IMR-90 (cell line): ENCODE measurements at regions not wholly inside any gene's neighbourhood (a gene's known extent, or its start where the extent isn't known, plus 50 kb on each side); places are given as distances from the start of the nearest gene placed in this dataset.

ENCODE experiments used
- BHLHE40 ChIP-seq: fragments of 150-350 bp; IDR thresholded peaks from 2 replicates; pipeline ENCODE4 v1.6.1; 2016; ENCODE audit warnings: mild to moderate bottlenecking, low read depth, low read length
- ELK1 ChIP-seq: fragments of 150-350 bp; IDR thresholded peaks from 2 replicates; pipeline ENCODE4 v1.6.1; 2016; ENCODE audit warnings: low read depth, mild to moderate bottlenecking, low read length, moderate library complexity, borderline replicate concordance
- MAZ ChIP-seq: IDR thresholded peaks from 2 replicates; pipeline ENCODE4 v1.6.1; 2012; ENCODE audit warnings: low read depth, mild to moderate bottlenecking, low read length, improper control_type of control experiment, moderate library complexity, borderline replicate concordance
- MXI1 ChIP-seq: IDR thresholded peaks from 2 replicates; pipeline ENCODE4 v1.6.1; 2012; ENCODE audit warnings: low read depth, mild to moderate bottlenecking, low read length, moderate library complexity, borderline replicate concordance
- POLR2A ChIP-seq: IDR thresholded peaks from 2 replicates; pipeline ENCODE4 v1.6.1; 2012; ENCODE audit warnings: mild to moderate bottlenecking, low read depth, low read length
- RAD21 ChIP-seq: IDR thresholded peaks from 2 replicates; pipeline ENCODE4 v1.6.1; 2012; ENCODE audit warnings: low read length, improper control_type of control experiment
- RCOR1 ChIP-seq: IDR thresholded peaks from 2 replicates; pipeline ENCODE4 v1.6.1; 2012; ENCODE audit warnings: mild to moderate bottlenecking, low read length, improper control_type of control experiment; ENCODE audit not compliant: insufficient replicate concordance
- SMC3 ChIP-seq: fragments of 150-350 bp; IDR thresholded peaks from 2 replicates; pipeline ENCODE4 v1.6.1; 2016; ENCODE audit warnings: low read depth, mild to moderate bottlenecking, antibody characterized with exemption, low read length, moderate library complexity
- TF ChIP-seq, protein P1 (sequence below): conservative IDR thresholded peaks from 2 replicates; pipeline ENCODE4 v1.5.1; 2012; ENCODE audit warnings: mild to moderate bottlenecking, low read depth, low read length, improper control_type of control experiment

- TF ChIP-seq, protein P1, sequence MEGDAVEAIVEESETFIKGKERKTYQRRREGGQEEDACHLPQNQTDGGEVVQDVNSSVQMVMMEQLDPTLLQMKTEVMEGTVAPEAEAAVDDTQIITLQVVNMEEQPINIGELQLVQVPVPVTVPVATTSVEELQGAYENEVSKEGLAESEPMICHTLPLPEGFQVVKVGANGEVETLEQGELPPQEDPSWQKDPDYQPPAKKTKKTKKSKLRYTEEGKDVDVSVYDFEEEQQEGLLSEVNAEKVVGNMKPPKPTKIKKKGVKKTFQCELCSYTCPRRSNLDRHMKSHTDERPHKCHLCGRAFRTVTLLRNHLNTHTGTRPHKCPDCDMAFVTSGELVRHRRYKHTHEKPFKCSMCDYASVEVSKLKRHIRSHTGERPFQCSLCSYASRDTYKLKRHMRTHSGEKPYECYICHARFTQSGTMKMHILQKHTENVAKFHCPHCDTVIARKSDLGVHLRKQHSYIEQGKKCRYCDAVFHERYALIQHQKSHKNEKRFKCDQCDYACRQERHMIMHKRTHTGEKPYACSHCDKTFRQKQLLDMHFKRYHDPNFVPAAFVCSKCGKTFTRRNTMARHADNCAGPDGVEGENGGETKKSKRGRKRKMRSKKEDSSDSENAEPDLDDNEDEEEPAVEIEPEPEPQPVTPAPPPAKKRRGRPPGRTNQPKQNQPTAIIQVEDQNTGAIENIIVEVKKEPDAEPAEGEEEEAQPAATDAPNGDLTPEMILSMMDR: no peak
- no peak for TF ChIP-seq SMC3
- no peak for TF ChIP-seq RAD21
- TF ChIP-seq POLR2A: no peak
- no peak for TF ChIP-seq ELK1
- no peak for TF ChIP-seq MAZ
- no peak for TF ChIP-seq MXI1
- TF ChIP-seq RCOR1: no peak
- no peak for TF ChIP-seq BHLHE40
Observed at GRCh38 chr3:34947834-34948233, 691.5 kb upstream of the ARPP21 start.
